Fibroblast of upper back skin (primary cell): ENCODE measurements at regions not wholly inside any gene's neighbourhood (a gene's known extent, or its start where the extent isn't known, plus 50 kb on each side); places are given as distances from the start of the nearest gene placed in this dataset.
A peak's percentile ranks its signal among the peaks of the same experiment; 100 is the strongest.

Source experiments
- DNase-seq: peaks from one replicate; pipeline ENCODE4 v3.0.0-alpha.2; 2013

DNA sequence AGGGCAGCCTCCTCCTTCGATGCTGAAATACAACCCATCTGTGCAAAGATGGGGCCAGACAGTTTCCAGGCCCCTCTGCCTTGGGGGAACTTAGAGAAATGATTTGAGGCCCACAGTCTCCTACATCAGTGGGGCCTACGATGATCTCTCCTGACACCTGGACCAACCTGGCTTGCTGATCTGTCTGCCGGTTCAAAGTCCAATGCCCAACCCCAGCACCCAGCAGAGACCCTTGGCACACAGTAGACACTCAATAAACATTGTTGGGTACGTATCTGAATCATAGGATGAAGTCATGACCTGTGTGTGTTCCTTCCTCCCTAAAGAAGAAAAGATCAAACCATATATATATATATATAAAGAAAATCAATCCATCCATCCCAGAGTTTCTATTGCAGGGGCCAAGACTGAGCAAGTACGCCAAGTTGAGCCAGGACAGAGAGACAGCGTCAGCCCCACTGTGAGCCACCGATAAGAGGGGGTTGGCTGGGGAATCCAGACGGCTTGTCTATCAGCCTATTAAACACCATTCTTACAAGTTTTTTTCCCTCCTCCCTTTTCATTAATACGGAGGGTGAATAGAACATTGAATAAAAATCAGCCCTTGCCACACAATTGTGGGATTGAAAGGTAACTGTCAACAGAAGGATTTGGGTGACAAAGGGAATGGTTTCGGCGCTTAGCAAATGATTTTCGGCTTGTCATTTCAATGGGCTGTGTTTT, 244.1 kb downstream of the MN1 start:
- DNase-seq: no peak

DNA sequence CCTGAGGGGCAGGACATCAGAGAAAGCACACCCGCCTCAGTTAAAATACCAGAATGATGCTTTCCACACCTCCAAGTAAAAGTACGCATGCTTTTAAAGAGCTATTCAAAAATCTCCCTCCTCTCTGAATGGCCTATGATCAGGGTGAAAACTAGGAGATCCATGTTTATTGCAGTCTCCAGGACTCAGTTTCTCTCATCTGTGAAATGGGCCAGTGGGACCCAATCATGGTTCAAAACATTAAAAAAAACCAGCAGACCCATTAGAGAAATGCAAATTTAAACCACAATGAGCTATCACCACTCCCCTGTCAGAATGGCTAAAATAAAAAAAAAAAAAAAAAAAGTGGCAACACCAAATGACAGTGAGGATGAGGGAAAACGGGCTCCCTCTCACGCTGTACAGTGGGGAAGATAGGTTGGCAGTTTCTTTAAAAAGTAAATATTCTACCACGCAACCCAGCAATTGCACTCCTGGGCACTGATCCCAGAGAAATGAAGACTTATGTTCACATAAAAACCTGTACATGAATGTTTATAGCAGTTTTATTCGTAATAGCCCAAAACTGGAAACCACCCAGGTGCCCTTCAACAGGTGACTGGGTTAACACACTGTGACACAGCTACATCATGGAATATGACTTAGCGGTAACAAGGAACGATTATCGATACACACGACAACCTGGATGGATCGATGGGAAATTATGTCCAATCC, 242.7 kb downstream of the MN1 start:
- no peak for DNase-seq

DNA sequence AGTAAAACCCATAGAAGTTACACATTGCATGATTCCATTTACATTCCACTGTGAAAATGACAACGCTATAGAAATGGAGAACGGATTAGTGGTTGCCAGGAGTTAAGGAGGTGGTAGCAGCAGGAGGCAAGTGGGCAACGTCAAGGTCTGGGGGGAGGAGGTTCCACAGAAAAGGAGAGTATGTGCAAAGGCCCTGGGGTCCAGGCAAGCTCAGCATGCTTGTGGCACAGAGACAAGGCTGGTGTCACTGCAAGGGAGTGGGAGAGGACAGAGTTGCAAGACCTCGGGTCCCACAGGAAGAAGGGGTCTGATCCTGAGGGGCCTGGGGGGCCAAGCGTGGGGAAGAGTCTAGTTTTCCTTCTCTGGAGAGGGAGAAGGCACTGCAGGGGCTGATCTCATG, 240.8 kb downstream of the MN1 start:
- no peak for DNase-seq

DNA sequence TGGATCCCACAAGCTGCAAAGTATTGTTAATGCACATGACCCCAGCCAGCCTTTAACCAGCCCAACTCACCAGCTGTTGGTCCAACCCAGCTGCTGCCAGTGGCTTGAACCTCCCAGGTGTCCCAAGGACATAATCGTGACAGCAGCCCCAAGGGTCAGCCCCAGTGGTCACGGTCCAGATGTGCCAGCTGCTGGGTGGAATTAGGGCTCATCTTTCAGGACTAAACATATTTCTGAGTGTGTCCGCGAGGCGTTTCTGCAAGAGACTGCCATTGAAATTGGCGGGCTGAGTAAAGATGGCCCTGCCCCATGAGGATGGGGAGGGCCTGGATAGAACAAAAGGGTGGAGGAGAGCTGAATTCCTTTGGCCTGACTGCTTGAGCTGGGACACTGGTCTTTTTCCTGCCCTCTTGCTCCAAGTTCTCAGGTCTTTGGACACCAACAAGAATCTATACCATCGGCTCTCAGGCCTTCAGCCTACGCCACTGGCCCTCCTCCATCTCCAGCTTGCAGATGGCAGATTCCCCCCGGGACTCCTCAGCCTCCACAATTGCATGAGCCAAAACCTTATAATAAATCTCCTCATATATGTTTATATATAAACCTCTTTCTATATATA, 240.2 kb downstream of the MN1 start:
- DNase-seq: no peak

DNA sequence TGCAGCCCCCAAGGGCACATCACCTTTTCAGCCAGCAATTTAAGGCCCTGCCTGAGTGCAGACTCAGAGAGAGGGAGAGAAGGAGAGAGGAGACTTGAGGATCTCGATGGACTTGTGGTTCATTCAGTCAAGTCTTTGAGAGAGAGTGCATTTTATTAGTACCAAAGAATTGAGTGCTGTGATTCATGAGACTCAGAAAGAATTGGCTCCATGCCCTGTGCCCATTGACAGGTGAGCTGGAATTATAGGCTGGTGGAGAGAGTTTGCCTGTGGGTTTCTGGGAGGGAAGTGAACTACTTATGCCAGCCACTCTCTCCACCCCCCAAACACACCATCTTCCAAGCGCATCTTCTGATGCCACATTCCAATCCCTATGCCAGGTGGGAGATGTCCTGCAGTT, 236.8 kb downstream of the MN1 start:
- no peak for DNase-seq

DNA sequence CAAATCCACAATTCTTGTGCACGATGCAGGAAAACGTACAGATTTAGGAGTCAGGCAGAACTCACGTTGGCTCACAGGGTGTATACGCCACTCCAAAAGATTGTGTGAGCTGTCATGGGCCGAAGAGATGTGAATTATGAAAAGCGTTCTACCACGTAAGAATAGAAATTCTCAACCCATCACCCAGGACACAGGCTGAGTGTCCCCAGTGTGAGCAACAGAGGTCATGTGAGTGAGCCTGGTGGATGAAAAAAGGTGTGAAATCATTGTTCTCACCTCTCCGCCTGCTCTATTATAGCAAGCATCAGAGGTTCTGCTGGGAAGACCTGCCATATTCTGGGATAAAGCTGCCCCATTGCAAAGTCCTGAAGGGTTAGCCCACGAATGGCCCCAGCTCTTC, 235.0 kb downstream of the MN1 start:
- DNase-seq: no peak

DNA sequence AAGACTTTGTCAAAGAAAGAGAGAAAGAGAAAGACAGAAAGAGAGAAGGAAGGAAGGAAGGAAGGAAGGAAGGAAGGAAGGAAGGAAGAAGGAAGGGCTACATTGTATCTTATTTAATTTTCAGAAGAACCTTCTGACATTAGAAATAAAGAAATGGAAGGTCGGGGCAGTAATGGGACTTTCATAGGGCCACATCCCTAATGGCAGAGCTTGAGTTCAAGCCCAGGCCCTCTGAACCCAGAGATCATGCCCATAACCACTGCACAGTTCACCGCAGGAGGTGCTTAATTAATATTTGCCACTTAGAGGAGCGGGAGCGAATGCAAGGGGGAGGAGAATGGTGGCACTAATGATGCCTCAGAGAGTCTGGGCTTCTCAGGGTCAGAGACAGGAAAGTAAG, 233.3 kb downstream of the MN1 start:
- no peak for DNase-seq

DNA sequence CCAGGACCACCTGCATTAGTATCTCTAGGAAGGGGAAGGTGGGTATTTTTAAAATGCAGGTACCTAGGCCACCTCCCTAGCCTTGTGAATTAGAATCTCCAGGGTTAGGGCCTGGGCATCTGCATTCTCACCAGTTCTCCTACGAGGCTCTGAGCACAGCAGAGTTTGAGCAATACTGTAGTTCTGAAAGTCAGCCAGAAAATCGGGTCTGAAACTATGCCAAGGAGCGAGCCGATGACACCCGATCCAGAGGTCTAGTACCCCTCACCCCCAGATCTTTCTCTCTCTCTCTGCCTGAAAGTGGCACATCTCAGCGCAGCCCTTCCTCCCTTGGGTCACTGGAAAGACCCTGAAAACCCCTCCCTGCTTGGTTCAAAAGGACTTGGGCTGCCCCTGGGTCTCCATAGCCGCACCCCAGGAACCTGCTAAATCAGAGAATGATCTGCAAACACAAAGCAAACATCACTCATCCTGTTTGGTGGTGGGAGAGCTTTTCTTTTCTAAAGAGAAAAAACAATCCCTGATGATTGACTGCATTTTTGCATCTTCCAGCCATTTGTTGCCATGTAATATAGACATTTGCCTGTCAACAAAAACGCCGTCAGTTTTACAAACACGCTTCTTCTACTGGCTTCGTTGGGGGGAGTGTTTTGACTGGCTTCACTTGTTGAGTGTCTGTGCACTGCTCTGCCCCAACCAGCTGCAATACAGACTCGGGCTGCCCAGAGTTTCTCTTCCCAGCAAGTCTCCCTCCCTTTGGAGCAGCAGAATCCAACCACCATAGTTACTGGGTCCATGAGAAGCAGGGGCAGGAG, 229.9 kb downstream of the MN1 start:
- DNase-seq: no peak

DNA sequence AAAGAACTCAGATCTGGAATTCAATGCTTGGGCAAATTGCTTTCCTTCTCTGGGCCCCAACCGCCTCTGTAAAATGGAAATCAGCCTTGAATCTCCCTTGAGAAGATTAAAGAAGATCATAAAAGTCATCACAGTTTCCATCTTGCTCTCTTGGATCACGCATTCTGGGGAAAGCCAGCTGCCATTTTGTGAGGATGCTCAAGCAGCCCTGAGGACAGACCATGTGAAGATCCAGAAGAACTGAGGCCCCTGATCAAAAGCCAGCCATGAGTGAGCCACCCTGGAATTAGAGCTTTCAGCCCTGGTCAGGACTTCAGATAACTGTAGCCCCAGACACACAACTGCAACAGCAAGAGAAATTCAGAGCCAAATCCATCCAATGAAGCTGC, 229.3 kb downstream of the MN1 start:
- DNase-seq: no peak

DNA sequence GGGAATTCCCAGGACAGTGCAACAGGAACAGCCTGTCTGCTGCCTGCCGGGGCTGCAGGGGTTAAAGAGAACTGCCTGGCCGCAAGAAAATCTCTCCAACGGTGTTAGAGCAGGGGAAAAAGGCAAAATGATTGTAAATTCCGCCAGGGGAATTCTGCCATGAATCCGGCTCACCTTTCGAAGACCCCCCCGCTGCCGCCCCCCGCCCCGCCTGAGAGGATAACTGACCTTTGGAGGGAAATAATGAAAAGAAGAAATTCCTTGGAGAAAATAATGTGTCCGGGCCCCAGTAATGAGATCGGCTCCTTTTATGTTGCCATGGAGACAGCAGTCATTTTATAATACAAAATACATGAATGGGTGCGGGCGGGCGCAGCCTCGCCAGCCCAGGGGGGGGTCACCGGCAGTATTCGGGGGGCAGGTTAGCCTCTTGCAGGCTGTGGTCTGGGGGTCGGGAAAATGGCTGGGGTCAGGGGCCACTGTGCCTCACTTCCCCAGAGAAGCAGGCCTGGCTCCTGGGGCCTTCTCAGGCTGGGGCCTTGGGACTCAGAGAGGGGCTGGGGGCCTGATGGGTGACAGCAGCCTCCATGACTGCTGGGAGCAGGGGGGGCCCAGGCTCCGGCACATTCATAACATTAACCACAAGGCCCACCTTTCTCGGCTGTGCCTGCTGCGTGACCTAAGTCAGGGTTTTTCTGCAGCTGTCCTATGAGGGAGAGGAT, 228.1 kb downstream of the MN1 start:
- DNase-seq: no peak

DNA sequence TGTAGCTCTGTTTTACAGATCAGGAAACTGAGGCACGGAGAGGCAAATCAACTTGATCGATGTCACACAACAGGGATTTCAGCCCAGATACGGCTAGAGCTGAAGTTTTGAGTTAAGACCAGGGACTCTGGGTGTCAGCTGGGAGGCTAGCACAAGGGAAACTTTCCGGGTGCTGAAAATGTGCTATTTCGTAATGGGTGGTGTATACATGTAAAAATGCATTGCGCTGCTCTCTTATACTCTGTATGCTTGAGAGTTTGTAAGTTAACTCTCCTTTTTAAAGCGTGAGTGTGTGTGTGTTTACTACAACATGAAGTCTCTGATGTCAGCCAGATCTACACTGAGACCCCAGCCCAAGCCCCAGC, 227.6 kb downstream of the MN1 start:
- no peak for DNase-seq

DNA sequence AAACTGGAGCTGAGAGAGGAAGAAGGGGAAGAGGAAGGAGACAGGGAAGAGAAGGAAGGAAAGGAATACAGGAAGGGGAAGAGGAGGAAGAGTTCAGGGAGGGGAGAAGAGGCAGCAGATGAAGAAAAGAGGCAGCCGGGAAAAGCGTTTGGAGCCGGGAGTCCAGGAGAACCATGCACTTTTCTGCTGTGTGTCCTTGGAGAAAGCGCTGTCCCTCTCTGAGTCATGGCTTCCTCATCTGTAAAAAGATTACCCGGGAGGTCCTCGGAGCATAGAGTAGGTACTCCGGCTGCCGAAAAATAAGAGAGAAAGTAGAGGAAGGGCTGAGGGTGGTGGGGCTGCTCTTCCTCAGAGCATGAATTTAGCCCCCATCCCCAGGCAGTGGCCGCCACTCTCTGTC, 226.9 kb downstream of the MN1 start:
- DNase-seq: no peak

DNA sequence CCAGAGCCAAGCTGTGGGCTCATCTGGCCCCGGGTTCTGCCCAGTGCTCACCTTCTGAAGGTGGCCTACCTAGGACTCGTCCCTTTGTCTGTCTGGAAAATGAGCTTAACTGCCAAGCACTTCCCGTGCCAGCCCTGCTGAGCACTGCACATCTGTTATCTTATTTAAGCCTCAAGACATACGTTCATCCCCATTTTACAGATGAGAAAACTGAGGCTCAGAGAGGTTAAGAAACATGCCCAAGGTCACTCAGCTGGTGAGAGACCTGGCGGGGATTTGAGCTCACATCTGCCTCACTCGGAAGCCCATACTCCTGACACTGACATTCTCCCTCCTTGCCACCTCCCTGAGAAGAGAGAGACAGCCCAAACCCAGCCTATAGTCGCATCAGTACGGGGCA, 226.2 kb downstream of the MN1 start:
- DNase-seq: no peak

DNA sequence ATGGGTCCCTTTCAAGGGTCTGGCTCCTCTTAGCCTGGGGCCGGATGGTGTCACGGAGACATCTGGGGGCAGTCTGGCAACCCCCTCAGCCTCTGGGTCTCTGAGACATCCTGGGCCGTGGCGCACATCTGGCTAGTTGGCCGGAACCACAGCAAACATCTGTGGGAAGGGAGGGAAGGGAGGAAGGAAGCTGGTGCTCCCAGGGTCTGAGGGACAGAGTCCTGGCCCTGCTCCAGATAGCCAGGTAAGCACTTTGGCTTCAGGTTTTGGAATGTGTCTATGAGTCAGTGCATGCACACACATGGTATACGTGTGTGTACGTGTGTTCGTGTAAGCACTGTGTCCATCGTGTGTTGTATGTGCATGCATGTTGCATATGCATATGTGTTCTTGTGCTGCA, 225.1 kb downstream of the MN1 start:
- DNase-seq: no peak

DNA sequence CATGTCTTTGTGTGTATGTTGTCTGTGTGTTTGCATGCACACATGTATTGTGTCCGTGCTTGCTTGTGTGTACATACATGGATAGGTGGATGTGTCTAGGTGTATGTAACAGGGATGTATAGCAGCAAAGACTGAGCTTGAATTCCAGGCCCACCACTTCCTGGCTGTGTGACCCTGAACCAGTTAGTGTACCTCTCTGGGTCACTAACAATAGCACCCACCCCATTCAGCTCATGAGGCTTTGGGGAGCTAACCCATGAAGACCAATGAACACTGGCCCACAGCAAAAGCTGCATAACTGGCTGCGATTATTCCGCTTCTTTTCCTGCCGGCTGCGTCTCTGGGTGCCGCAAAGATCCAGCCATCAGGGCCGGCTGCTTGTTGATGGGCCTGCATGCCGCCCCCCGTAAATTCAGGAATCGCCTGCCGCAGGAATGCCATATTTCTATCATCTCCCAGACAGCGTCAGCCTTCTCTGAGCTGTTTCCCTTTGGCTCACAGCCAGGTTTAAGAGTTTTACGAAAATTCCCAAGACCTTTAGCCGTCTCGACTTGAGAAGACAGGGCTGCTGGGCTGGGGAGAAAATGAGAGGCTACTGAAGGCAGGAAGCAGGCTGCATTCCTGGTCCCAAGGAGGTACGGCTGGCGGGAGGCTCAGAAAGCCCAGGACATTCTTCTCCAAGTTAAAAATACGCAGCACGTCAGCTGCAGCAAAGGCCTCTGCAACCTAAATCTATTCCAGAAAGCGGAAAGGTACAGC, 224.6 kb downstream of the MN1 start:
- DNase-seq: peak; percentile 94

DNA sequence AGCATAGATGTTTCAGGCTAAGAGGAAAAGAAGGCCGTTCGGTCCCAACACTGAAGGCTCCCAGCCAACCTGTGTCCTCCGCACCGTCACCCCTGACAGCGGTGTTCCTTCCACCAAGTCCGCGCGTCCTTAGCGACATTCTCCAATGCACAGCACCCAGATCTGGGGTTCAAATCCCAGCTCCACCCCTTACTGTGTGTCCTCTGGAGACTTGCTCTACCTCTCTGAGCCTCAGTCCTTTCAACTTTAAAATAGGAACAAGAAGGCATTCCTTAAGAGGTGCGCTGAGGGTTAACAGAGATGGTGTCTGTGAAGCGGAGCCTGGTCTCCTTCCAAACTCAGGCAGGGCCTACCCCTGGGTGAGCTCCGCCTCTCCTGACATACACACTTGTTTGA, 224.0 kb downstream of the MN1 start:
- DNase-seq: no peak

DNA sequence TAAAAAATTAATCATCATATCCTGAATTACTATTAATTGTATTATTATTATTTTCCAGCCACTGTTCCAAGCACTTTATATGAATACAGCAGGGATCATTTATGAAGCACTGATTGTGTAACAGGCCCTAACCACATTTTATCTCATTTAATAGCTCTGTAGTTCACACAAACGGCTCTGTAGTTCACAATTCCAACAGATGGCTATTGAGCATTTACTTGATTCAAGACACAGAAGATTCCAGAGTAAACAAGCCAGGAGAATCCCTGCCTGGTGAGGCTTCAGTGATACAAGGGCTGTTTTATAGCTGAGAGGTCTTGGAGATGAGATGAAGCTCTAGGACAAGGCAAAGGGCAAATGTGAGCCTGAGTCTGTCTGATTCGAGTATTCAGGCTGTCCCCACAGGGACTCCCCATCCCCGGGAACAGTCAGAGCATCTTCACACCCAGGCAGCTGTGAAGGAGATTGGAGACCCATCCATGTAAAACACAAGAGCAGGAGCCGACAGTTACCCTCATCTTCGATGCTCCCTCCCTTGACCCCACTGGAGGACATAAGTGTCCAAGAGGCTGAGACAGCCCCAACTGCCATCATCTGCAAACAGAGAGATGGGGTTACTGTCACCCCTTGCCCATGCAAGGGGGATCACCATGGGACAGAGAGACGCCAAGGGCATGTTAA, 222.5 kb downstream of the MN1 start:
- peak; percentile 25 for DNase-seq

DNA sequence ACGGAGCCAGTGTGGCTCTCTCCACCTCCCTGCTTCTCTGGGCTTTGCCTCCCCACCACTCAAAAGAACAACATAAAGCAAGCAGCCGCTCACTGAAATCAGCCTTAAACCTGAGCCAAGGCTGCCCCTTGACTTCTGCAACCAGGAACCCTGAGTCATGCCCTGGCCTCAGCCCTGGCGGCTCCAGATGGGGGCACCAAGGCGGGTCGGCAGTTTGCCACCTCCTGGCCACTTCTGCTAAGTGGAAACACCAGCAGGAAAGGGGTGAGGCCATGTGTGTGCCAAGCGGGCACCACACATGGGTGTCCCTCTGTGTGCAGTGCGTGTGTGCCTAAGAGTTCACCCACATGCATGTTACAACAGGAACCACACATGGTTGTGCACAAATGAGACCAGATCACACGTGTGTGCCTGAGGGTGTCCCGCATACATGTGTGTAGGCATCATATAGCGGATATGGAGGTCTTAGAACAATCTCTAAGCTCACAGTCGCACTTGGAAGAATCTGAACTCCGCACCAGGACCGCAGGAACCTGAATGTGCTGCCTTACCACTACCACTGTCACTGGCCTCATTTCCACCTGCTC, 221.2 kb downstream of the MN1 start:
- DNase-seq: no peak

DNA sequence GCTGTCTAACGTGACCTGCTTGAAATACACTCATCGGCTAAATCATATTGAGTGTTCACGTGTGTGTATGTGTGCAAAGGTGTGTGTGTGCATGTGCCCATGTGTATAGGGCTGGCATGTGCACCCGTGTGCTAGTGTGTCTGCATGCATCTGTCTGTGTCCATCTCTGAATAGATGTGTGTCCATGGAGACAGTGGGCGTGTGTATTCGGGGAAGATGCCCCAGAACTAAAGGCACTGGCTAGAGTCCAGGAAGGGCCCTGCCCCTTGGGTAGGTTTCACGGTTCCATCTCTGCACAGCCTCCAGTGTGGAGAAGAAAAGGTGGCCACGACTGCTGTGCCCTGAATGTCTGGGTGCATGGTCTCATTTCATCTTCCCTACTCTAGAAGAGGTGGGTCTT, 220.3 kb downstream of the MN1 start:
- DNase-seq: no peak

DNA sequence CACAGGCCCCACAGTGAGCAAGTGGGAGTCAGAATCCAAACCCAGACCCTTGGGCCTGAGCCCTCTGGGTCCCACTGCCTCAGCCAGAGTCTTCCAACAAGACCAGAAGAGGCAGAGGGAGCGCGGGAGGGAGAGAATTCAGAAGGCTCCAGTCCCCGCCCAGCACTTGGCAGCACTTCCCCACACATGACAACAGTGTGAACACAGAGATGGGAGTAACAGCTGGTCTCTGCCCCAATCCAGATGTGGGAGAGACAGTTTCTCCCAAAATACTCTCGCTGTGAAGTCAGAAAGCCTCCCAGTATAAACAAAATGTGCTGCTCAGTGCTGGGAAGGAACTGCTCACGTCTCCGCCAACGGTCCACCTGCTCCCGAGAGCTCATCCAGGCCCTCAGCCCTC, 219.9 kb downstream of the MN1 start:
- peak; percentile 47 for DNase-seq

DNA sequence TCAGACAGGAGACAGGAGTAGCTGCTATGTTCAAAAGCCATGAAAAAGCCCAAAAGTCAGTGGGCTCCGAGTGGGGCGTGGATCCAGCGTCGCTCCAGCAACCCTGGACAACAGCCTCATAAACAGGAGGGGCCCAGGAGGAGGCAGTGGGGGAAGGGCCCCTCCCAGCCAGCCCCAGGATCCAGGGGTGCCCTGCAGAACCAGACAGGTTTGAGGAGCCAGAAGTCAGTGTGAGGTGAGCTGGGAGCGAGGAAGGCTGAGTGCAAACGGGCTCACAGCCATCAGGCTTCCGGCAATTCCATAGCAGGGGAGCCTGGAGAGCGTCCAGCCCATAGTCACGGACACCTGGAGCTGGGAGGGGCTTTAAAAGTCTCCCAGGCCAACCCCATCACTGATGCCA, 217.7 kb downstream of the MN1 start:
- no peak for DNase-seq
